ENCODE measurements at regions not wholly inside any gene's neighbourhood (a gene's known extent, or its start where the extent isn't known, plus 50 kb on each side); places are given as distances from the start of the nearest gene placed in this dataset.
"Not testable (repeated sequence)": the region's sequence is repeated elsewhere in the genome, so short reads cannot be mapped to it uniquely, and the experiment has no call there.

DNA sequence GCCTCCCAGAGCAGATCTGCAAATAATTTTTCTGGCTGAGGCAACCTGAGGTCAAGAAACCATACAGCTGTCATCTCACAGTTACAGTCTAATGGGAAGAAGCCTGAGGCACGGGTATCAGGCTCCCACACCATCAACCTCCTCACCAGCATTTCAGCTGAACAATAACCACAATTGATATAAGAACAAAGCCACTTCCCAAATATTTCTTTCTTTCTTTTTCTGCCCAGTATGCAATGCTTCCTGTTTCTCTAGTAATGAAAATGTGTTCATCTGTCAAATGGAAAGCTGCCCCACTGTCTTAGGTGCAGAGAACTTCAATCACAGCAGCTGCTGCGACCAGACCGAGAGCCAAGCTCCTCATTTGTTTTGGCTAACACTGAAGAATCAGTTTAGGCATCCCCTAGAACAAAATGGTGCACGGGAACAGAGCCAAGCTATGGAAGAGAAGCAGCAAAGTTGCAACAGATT is 108.4 kb downstream of the BLID start:
- no peak for DNase-seq (ENCODE audit: low read depth)
- TF ChIP-seq, protein P1, sequence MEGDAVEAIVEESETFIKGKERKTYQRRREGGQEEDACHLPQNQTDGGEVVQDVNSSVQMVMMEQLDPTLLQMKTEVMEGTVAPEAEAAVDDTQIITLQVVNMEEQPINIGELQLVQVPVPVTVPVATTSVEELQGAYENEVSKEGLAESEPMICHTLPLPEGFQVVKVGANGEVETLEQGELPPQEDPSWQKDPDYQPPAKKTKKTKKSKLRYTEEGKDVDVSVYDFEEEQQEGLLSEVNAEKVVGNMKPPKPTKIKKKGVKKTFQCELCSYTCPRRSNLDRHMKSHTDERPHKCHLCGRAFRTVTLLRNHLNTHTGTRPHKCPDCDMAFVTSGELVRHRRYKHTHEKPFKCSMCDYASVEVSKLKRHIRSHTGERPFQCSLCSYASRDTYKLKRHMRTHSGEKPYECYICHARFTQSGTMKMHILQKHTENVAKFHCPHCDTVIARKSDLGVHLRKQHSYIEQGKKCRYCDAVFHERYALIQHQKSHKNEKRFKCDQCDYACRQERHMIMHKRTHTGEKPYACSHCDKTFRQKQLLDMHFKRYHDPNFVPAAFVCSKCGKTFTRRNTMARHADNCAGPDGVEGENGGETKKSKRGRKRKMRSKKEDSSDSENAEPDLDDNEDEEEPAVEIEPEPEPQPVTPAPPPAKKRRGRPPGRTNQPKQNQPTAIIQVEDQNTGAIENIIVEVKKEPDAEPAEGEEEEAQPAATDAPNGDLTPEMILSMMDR (IDR thresholded peaks at IDR 0.05; ENCODE audit: insufficient read depth, low read depth, low read length, missing control alignments): no peak
- no peak overlapping the region for H3K4me3 ChIP-seq (ENCODE audit: low read depth, low read length)

DNA sequence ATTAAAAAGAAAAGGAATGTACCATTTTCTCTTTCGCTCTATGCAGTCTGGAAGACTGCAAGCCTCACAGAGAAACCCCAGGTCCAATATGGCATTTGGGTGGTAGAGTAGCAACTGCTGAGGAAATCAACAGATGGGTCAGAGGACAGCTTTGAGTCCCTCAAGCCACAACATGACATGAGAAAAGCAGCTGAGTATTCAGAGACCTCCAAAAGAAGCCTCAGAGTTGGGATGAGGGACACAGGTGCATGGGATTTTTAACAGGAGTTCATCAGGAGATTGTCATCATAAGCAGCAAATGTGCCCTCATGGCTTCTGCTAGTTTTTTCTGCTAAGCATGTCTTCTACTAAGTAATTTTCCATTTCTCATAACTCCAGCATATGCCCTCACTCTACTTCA is 111.6 kb downstream of the BLID start:
- no peak overlapping the region for H3K4me3 ChIP-seq (ENCODE audit: low read depth, low read length)
- DNase-seq (ENCODE audit: low read depth): no peak
- TF ChIP-seq, protein P1 (IDR thresholded peaks at IDR 0.05; ENCODE audit: insufficient read depth, low read depth, low read length, missing control alignments): no peak

DNA sequence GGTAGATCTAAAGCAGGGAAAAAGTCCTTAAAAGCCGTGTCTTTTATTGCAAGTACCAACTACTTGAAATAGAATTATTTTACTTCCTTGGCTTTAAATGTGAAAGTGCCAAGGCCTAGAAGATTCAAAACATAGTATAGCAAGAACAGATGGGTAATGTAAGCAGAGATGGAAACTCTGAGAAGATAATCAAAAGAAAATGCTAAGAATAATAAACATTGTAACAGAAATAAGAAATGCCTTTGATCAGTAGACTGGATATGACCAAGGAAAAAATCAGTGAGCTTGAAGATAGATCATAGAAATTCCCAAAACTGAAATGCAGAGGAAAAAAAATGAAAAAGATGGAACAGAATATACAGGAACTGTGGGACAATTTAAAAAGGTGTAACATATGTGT is 113.1 kb downstream of the BLID start:
- no peak for DNase-seq (ENCODE audit: low read depth)
- no peak overlapping the region for H3K4me3 ChIP-seq (ENCODE audit: low read depth, low read length)
- TF ChIP-seq, protein P1 (IDR thresholded peaks at IDR 0.05; ENCODE audit: insufficient read depth, low read depth, low read length, missing control alignments): no peak

DNA sequence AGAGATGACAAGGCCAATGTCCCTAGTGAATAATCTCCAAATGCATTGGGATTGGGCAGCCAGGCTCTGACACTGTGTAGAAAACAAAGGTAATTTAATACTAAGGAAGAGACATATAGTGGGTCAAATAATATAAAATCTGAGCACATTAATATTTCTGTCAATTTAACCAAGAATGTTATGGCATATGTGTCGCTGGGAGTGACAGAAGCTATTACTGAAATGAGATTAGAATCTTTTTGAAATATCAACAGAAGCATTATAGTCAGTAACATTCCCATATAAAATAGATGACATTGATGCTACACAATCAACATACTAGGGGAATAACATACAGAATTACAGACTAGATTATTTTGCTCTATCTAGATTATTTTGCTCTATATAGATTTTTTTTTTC is 114.0 kb downstream of the BLID start:
- DNase-seq (ENCODE audit: low read depth): no peak
- TF ChIP-seq, protein P1 (IDR thresholded peaks at IDR 0.05; ENCODE audit: insufficient read depth, low read depth, low read length, missing control alignments): no peak
- no peak overlapping the region for H3K4me3 ChIP-seq (ENCODE audit: low read depth, low read length)

DNA sequence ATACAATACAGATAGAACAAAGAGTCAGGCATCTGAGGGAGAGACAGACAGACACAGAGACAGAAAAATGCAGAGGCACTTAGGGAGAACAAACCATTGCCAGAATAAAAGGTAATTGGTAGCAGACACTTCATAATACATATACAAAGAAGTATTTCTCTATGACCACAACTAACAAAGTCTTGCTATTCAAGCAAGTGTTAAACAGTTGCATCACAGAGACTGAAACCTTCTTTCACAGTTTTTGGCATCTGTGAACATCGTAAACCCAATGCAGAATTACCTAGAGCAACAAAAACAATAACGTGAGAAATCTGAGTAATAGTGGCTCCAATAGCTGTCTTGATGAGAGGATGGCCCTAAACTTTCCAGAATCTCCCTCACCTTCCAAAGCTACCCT is 116.4 kb downstream of the BLID start:
- H3K4me3 ChIP-seq (ENCODE audit: low read depth, low read length): no peak overlapping the region
- TF ChIP-seq, protein P1 (IDR thresholded peaks at IDR 0.05; ENCODE audit: insufficient read depth, low read depth, low read length, missing control alignments): no peak
- DNase-seq (ENCODE audit: low read depth): no peak

DNA sequence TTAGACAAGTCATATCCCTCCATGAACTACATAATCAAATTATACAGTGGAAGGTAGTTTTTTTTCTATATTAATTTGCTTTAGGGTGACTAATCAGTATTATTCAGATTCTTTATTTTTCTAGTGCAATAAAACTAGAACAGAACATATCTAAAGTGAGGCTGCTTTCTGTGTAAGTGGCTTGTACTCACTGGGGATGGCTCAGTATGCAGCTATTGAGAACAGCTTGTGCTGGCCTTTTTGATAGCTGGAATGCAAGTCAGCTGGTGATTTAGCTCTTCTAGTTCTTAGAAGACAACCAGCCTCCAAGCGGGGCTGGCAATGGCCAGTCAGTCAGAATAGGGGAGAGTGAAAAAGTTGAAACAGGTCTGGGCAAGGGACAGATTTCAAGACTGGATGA is 119.4 kb downstream of the BLID start:
- no peak for DNase-seq (ENCODE audit: low read depth)
- TF ChIP-seq, protein P1 (IDR thresholded peaks at IDR 0.05; ENCODE audit: insufficient read depth, low read depth, low read length, missing control alignments): no peak
- no peak overlapping the region for H3K4me3 ChIP-seq (ENCODE audit: low read depth, low read length)

DNA sequence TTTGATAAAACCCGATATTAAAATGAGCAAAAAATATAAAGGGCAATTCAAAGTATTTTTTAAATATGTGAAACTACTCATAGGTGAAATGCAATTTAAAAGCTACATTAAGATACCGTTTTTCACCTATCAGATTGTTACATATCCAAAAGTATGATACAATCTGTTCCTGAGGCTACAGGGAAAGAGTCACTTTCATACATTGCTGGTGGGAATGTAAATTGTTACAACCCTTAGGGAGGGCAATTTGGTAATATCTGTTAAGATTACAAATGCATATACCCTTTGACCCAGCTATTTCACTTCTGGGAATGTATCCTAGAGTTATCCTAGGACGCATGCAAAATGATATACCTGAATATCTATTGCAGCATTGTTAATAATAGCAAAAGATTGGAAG is 132.1 kb downstream of the BLID start:
- TF ChIP-seq, protein P1 (IDR thresholded peaks at IDR 0.05; ENCODE audit: insufficient read depth, low read depth, low read length, missing control alignments): no peak
- DNase-seq (ENCODE audit: low read depth): no peak
- no peak overlapping the region for H3K4me3 ChIP-seq (ENCODE audit: low read depth, low read length)

DNA sequence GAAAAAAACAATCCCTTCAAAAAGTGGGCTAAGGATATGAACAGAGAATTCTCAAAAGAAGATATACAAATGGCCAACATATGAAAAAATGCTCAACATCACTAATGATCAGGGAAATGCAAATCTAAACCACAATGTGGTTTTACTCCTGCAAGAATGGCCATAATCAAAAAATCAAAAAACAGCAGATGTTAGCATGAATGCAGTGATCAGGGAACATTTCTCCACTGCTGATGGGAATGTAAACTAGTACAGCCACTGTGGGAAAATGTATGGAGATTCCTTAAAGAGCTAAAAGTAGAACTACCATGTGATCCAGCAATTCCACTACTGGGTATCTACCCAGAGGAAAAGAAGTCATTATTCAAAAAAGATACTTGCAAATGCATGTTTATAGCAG is 138.1 kb downstream of the BLID start:
- not testable (repeated sequence) for H3K4me3 ChIP-seq (ENCODE audit: low read depth, low read length); DNase-seq (ENCODE audit: low read depth)

Measured in GM12865 (cell line).